ENCODE measurements at regions not wholly inside any gene's neighbourhood (a gene's known extent, or its start where the extent isn't known, plus 50 kb on each side); places are given as distances from the start of the nearest gene placed in this dataset.

GRCh38 chr15:39443659-39444219 is 137.1 kb upstream of the THBS1 start:
- no peak for DNase-seq

GRCh38 chr15:39444735-39445470 is 136.0 kb upstream of the THBS1 start:
- DNase-seq = no peak

GRCh38 chr15:39445931-39446330 is 134.9 kb upstream of the THBS1 start:
- no peak for DNase-seq

GRCh38 chr15:39447346-39447745 is 133.5 kb upstream of the THBS1 start:
- no peak for DNase-seq

DNA sequence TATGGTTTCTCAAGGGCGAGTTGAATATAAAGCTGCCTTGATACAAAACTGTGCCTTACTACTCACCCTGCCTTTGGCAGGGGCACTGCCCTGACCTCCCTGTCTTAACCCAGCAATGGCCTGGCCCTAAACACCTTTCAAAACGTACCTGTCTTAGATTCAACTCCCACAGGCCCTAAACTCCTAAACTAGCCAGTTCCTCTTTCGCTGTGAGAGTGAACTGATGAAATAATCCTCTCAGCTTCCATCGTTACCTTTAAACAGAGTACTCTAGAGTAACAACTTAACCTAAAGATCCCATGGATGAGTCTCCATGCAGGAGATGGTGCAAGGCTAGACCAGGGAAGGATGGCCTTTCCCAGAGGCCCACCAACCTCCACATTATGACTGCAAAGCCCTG is 133.0 kb upstream of the THBS1 start:
- DNase-seq = no peak

DNA sequence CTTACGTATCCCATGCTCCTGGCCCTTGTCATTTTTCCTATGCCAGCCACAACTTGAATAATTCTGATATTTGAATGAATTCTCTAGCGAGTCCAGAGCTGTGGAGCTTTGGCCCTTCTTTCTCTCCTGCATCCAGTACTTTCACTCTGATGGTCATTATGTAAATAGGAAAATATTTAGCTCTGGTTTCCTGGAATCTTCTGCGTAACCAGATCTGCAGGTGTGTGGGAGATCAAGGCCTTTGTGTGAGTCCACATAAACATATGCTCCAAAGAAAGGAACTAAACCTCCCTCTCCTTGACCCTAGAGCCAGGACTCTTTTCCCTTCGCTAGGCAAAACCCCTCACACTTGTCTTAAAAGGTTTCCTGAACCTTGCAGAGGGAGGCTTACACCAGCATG is 132.5 kb upstream of the THBS1 start:
- no peak for DNase-seq

- DNase-seq = no peak
Measured at GRCh38 chr15:39451121-39451688, 129.7 kb upstream of the THBS1 start.

GRCh38 chr15:39451871-39452270 is 129.0 kb upstream of the THBS1 start:
- no peak for DNase-seq

GRCh38 chr15:39453620-39454019 is 127.3 kb upstream of the THBS1 start:
- no peak for DNase-seq

GRCh38 chr15:39454189-39454986 is 126.5 kb upstream of the THBS1 start:
- DNase-seq = no peak

GRCh38 chr15:39455471-39455991 is 125.3 kb upstream of the THBS1 start:
- DNase-seq = no peak

DNA sequence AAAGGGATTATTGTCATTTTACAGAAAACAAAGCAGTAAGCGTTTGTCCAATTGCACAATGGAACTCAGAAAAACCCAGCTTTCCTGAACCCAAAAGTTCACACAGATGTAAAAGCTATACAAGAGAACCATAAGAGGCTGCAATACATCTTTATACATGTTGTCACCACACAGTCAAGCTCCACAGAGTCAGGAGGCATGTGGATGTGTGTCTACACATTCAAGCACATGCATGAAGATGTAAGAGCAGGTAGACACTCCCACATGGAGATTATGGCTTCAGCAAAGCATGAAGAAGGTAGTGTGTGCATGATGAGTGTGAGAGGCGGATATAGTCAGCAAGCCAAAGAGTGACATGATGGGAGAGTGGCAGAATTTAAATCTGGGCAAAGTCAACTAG is 124.7 kb upstream of the THBS1 start:
- DNase-seq = no peak

DNA sequence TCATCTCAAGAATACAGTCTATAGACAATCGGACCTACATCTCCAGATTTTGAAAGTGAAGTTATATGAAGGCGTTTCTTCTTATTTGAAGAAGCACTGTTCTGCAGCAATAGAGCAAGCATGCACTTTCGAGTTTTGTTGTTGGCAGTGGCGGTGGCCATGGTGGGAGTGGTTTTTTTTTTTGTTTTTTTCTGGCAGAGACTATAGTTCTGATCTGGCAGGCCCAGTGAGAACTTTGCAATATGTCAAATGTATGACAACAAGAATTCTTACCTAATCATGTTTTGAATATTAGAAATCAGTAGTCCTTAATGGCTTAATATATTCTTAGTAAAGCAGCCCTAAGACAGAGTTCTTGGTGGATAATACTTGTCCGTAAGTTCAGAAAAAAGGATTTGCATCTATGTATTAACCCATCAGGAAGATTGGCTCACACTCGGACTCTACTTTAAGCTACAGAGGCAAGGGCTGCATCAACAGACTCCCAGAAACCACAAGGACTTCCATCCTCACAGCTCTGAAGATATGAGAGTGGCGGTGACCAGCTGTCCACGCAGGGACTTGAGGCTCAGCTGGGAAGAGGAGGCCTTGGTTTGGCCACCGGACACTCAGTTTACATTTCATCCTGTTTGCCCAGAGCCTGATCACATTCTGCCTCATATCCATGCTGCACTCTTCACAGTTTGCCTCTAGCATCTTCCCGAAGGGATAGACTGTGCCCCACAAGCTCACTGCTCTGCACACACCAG is 124.1 kb upstream of the THBS1 start:
- DNase-seq = no peak

GRCh38 chr15:39458131-39458530 is 122.7 kb upstream of the THBS1 start:
- DNase-seq = no peak

- DNase-seq = no peak
Measured at GRCh38 chr15:39459548-39459947, 121.3 kb upstream of the THBS1 start.

- DNase-seq = no peak
Measured at GRCh38 chr15:39460748-39461147, 120.1 kb upstream of the THBS1 start.

DNA sequence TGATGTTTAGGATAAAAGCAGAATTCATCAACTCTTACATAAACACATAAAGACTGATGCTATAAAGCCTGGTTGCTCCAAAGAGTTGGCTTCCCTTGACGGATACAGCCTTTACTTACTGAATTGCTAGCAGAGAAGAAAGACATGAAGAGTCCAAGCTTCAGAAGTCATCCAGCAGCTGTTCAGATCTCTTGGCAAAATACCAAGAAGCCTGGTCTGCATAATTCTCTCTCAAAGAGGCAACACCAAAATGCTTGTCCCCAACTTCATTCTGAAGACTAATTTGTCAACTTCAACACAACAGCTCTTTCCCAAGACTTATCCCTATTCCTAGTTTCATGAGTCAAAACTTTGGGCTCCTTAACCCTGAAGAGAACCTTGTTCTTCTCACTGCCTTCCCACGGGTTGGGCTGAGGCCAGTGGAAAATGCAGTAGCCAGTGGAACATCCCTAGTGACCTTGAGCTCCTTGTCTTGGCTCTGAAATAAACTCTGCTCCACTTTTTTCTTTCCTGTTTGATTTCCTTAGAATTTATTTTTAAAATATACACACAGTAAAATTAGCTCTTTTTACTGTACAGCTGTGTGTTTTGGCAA is 119.2 kb upstream of the THBS1 start:
- no peak for DNase-seq

GRCh38 chr15:39462691-39463090 is 118.2 kb upstream of the THBS1 start:
- no peak for DNase-seq

- no peak for DNase-seq
Measured at GRCh38 chr15:39465843-39466749, 114.8 kb upstream of the THBS1 start.

- DNase-seq = no peak
Measured at GRCh38 chr15:39466750-39467105, 114.2 kb upstream of the THBS1 start.

- DNase-seq = no peak
Measured at GRCh38 chr15:39468331-39468730, 112.5 kb upstream of the THBS1 start.

Data from activated naive CD4-positive, alpha-beta T cell treated with anti-CD3 and anti-CD28 coated beads, Interleukin-2, amount 50 U/mL, for 16 hours (primary cell).